Stimulated activated CD8-positive, alpha-beta memory T cell treated with anti-CD3 and anti-CD28 coated beads, Interleukin-4, amount 100 ng/mL, for 24 hours (primary cell): ENCODE measurements at regions not wholly inside any gene's neighbourhood (a gene's known extent, or its start where the extent isn't known, plus 50 kb on each side); places are given as distances from the start of the nearest gene placed in this dataset.
"Not testable (repeated sequence)": the region's sequence is repeated elsewhere in the genome, so short reads cannot be mapped to it uniquely, and the experiment has no call there.

ENCODE experiments used
- DNase-seq: peaks from one replicate; pipeline ENCODE4 v3.0.0-alpha.2; 2020; ENCODE audit warnings: low read depth

DNA sequence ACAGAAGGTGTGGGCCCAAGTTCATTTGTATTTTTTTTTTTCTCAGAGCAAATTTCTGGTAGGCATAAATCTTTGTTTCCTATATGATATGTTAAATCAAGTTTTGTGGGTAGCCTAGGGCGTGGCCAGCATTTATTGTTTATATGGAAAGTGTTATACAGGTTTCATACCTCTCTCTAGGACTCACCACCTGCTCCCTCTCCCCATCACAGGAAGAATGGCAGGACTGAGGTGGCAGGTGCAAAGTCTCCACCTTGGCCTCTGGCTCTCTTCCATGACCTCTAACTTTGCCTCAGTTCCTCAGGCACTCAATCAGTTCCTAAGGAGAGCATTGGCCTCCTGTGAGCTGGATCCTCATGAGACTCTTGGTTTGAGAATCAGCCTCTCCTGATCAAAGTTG is 172.3 kb upstream of the TSC22D1 start:
- no peak for DNase-seq

DNA sequence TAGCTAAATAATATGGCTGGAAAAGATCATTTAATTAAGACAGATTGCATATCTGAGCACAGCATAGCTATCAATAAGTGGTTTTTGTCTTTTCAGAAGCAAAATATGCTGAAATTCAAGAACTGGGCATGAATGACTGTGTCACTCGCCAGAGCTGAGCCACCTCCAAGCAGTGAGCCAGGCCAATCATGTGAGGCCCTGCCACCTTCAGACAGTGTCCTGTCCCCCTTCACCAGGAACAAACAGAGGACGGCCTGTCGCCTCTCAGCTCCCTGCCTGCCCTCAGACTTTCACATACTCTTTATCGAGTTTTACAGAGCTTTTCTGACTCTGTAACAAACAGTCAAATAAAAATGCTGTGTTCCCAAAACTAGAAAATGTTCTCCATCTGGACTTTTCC is 171.0 kb upstream of the TSC22D1 start:
- no peak for DNase-seq

DNA sequence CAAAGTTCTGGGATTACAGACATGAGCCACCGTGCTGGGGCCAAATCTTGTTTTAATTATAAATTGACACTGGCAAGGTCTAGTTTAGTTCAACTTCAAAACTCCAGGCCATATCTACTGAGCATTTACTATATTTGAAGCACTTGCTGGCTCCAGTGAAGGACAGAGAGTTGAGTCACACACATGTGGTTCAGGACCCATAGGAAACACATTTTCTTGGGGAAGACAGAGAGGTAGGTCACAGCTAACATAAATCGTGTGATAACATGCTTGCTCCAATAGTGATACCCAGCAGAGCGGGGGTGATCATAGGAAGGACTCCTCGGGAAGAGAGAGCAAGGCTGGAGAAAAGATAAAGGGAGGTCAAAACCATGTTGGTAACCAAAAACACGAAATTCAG is 170.6 kb upstream of the TSC22D1 start:
- DNase-seq: no peak

DNA sequence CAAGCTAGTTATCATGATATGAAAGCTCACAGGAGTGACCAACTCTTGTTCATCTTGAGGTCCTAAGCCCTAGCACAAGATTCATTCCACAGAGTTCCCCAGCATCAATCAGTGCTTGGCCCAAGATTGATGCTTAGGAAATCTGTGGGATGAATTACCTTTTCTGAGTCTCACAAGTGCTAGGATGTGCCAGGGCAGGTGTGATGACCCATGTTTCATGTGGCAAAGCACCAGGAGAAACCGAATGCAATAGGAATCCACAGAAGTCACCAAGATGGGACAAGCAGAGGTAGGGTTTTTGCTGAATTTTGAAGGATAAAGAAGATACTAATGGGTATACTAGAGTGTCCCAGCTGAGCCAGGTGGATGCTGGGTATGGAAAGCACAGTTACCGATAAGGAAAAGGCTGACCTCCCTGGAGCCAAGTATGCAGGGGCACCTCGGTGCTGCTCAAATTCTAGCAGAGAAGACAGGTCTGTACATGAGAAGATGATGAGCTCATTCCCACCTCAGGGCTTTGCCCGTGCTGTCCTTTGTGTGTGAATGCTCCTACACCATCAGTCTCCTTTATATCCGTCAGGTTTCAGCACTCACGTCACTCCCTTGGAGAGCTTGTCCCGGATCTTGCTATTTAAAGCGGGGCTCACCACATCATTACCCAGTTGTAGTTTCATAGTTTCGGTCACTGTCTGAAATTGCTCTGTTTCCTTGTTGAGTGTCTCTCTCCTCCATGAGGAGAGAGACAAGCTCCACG is 168.9 kb upstream of the TSC22D1 start:
- no peak for DNase-seq

DNA sequence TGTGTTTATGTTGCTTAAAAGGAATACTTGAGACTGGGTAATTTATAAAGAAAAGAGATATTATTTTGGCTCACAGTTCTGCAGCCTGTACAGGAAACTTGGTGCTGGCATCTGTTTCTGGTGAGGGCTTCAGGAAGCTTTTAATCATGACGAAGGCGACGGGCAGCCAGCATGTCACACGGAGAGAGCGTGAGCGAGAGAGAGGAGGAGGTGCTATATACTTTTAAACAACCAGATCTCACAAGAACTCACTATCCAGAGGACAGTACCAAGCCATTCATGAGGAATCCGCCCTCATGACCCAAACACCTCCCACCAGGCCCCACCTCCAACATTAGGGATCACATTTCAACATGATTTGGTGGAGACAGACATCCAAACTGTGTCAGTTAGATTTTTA is 163.4 kb upstream of the TSC22D1 start:
- DNase-seq: no peak

DNA sequence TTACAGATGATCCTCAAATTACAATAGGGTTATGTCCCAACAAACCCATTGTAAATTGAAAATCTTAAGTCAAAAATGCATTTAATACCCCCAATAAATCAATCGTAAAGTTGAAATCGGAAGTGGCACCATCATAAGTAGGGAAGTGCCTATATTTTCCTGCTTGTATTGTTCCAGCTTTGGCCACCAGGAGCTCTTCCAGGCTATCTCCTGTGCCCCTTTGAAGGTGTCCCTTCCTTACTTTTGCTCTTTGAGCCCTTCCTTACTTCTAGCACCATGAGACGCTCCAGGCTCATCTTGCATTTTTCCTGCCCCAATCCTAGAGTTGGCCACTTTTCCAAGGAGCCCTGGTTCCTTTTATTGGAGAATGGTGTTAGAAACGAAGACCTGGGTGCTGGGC is 163.0 kb upstream of the TSC22D1 start:
- no peak for DNase-seq

DNA sequence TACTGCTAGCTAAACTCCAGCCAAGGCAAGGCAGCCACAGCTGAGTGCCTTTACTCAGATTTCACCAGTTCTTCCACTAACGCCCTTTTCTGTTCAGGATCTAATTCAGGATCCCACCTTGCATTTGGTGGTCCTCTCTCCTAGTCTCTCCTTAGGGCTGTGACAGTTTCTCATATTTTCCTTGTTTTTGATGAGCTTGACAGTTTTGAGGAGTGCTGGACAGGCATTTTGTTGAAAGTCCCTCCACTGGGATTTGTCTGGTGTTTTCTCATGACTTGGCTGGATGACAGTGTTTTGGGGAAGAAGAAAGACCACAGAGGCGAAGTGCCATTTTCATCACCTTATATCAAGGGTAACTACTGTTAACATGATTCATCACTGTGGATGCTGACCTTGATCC is 162.3 kb upstream of the TSC22D1 start:
- DNase-seq: no peak

DNA sequence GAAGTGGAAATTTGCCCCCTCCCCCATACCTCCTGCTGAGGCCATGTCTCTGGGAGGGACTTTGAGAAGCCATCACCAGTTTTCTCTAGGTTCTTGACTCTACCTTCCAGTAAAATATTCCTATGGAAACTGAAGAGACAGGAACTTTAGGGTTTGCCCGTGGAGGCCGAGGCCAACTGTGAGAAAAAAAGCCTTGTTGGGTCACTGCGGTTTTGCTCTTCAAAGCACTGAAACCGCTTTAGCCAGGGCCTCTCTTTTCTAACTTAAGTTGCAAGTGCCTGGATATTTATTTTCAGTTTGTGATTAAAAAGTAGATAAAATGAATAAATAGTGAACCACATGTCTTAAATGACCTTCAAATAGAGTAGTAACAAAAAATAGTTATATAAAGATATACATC is 159.7 kb upstream of the TSC22D1 start:
- no peak for DNase-seq

DNA sequence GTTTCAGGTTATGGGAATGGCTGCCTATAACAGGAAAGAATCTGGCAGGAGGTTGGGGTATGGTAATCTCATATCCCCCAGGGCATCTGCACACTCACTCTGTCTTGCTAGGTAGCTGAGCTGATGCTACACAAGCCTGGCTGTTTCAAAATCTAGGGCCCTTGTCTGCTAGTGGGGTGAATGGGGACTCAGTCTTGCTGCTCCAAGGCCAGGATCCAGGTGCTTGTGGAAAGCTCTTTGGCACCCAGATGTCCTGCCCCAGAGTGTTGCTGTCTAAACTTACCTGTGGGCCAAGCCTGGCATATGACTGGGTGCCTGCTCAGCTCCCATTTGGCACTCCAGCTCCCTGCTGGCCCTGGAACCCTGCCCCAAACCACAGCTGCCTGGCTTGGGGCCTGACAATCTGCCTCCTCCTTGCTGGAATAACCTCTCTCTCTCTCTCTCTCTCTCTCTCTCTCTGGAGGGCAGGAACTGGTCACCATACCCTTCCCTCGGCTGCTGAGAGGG is 158.1 kb upstream of the TSC22D1 start:
- DNase-seq: no peak

DNA sequence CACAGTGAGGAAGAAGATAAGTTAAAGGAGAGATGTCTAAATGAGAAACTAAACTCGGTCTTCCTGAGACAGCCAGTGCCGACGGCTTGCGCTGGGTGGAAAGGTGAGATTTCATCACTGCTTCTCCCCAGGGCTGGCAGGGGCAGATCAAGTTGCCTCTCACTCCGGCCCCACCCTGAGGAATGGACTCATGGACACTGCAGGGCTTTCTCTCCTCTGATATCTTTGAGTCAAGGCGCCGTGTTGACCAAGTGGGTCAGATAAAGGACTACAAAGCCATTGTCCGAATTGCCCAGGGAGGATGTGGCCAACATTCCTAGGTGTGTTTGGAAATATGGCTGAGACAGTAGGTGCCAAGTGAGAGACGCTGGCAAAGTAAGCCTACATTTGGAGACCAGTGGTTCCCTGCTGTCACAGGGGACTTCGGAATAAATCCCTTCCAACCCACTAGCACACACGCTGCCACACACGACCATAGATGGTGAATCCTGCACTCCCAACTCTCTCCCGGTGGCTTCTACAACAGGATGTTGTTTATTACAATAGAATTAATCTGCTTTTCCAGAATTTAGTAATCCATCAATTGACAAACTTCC is 156.5 kb upstream of the TSC22D1 start:
- DNase-seq: no peak

DNA sequence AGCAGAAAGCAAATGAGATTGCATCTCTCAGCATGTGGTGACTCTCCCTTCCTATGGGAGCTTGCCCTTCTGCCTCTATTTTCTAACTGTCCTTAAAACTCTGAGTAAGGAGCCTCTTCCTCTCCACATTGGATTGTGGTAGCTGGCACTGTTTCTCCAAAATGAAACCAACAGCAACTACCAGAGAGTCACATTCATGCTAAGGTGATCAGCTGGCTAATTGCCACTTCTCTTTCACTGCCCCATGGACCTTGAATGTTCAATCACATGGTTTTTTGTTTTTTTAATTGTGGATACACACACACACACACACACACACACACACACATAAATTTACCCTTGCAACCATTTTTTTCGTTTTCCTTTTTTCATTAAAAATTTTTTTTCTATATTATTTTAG is 154.7 kb upstream of the TSC22D1 start:
- DNase-seq: no peak

DNA sequence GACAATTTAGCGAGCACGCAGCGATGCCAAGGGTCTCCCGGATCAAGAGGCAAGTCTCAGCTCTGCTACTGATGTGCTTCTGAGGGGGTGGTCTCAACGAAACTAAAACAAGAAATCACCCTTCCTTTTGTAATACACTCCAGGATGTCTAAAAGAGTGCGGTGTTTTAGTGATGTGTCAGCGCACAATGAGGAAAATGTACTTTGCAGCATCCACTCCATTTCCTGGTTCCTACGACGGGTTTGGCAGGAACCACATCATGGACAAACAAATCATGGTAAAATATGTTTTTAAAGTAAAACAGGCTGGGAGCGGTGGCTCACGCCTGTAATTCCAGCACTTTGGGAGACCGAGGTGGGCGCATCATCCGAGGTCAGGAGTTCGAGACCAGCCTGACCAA is 154.0 kb upstream of the TSC22D1 start:
- DNase-seq: no peak

DNA sequence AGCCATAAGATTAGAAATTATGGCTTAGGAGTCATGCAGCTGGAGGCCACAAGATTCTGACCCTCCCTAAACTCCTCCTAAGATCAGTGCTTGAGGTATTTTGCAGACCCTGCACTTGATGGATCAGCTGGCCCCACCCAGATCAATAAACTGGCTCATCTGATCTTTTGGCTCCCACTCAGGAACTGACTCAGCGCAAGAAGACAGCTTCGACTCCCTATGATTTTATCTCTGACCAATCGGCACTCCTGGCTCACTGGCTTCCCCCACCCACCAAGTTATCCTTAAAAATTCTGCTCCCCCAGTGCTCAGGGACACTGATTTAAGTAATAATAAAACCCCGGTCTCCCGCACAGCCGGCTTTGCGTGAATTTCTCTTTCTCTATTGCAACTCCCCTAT is 151.5 kb upstream of the TSC22D1 start:
- DNase-seq: not testable (repeated sequence)

DNA sequence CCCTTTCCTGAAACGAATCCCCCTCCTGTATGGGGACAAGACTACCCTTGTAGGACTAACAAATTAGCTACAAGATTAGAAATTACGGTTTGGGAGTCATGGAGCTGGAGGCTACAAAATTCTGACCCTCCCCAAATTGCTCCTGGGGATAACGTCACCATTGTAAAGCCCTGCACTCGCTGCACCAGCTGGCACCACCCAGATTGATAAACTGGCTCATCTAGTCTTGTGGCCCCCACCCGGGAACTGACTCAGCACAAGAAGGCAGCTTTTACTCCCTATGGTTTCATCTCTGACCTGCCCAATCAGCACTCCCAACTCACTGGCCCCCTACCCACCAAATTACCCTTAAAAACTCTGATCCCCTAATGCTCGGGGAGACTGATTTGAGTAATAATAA is 150.6 kb upstream of the TSC22D1 start:
- DNase-seq: no peak

DNA sequence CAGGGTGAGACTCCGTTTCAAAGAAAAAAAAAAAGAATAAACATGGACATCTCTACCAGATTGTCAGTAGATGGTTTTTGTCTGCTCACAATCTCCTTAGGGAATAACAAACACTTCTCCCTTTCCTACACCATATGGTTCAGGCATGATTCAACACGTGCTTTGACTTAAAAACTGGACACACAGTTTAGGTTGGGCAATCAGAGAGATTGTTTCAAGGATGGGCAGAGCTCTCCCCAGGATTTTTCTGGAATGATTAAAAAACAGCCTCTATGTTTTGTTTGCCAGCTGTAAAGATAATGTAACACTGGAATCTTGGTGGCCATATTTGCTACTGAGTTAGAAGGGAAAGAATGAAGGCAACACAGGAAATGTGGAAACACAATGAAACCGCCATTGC is 150.1 kb upstream of the TSC22D1 start:
- no peak for DNase-seq

DNA sequence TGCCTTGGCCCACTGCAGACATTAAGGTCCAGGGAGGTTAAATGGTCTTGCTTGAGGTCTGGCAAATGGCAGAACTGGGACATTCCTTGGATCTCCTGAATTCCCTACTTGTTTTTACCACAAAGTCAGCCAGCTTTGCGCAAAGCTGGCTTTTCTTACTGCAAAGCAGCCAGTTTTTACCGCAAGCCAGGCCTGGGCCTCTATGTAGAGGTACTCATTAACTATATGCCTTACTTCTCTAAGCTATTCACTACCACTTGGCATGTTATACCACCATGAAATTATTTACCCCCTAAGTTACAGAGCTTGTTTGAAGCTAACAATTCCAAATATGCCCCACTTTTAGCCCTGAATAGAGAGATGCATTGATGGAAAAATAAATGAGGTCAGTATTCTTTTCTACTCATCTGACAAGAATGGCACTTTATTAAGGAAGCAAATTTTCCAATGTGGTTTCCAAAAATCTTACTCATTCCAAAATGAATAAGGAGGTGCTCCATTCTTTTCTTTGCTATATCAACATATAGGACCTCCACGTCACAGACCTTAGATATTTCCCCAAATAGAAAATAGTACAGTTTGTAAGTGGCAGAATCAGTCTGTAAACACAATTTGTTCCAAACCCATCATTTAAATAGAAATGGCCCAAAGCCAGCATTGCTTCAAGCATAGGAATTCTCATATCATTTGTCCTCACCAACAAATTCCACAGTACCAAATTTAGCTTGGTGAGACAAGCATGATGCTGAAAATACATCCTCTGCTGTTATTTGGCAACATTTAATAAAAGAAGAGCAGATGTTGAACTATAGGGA is 143.9 kb upstream of the TSC22D1 start:
- DNase-seq: no peak

DNA sequence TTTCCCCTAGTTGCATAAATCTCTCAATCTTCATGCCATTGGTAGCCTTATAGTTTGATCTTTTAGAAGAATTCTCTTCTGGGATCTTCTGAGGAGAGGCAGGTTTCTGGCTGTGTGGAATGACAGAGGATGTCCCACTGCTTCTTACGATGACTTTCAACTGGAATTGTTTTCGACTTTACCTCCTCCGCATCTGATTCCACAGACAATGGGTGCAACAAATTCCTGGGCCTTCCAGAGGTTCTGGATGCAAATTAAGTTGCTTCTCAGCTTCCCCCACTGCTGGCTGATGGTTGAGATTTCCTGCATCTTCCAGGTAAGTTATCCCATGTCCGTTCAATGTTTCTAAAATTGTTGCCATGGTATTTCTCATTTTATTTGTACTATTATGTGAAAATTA is 142.3 kb upstream of the TSC22D1 start:
- DNase-seq: no peak

DNA sequence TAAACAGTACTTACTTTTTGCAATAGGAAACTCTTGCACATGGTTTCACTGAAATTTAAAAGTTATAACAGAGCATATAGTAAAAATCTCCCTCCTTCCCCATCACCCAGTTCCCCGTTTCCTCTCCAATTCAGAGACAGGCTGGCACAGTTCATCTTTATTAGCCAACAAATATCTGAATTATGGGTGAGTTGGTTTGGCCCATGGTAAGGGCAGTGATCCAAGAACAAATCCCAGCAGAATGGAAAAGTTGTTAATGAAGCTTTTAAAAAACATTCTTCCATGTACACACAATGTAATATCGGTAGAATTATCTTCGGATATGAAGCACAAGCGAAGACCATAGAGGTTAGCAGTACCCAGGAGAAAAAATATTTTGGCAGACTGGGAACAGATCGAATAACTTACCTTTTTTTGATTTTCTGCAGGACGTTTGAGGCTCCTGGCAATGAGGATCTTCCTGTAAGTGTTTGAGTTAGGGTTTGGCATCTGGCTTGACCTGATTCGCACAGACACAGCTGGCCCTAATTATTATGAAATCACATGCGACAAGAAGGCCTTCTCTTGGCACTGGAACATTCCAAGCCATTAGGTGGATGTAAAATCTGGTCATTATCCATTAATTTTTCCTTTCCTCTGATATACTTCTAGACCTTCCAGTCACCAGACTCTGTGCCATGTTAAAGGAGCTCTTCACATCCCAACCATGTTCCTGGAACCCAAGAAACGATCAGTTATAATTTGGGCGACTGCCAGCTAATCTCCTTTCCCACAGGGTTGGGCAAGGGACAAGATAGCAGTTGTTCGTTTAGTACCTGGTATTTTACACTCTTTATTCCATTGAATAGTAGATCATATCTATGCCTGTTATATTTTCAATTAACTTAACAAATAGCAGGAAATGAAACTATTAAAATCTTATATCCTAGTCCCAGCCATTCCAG is 139.4 kb upstream of the TSC22D1 start:
- no peak for DNase-seq

DNA sequence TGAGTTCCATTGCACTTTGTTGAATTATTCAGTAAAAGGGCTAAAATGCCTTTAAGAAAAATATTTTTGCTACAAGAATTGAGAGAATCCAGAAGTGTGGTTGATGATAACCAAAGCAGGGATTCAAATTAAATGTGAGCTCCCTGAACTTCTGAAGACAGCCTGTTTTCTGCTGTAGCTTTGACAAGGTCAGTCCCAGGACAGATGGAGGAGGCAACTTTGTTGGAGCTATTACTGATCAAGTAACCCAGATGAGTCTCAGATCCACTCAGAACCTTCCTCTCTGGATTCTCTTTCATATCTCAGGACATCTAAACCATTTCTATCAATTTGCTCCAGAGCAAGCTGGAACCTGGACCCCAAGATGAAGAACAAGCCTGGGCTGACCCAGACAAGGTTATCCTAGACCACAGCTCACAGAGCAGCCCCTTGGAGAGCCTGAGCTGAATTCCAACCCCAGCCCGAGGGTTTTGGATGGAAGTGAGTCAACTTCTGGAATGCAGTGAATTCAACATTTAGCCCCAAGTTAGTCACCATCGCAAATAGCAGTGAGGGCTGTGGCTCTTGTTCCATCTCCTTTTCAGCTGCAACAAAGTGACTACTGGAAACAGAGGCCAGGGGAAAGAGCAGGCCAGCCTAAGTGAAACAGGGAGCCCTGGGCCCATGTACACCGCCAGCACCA is 137.8 kb upstream of the TSC22D1 start:
- DNase-seq: no peak

DNA sequence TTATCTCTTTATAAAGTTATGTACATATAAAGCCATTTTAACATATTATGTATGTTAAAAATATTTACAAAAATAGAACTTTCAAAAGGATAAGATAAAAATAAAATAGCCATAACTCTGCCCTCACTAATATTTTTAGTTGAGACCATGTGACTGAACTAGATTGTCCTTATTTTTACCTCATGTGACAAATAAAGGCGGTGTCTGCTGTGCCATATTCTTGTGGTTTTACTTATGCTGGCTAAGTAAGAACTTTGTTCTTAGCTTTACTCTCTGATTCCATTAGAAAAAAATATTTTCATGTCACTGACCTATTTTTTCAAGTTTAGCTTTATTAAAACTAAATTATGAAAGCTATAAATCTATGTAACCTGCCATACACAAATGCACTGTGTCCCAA is 135.6 kb upstream of the TSC22D1 start:
- no peak for DNase-seq

DNA sequence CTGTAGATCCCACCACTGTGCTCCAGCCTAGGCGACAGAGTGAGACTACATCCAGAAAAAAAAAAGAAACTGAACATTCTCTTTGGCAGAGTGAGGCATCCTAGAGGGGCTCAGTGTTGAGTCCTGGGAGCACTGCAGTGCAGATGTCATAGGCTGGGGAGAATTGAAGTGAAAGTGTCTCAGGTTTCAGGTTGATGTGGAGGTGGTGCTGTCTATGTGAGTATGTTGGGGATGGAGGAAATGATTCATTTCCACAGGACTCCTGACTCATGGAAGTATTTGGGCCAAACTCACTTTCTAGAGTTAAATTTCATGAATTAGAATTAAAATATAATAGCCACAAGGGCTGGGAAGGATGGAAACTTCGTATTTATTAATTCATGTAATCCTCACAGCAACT is 134.4 kb upstream of the TSC22D1 start:
- peak; percentile 2 for DNase-seq
